ENCODE measurements at regions not wholly inside any gene's neighbourhood (a gene's known extent, or its start where the extent isn't known, plus 50 kb on each side); places are given as distances from the start of the nearest gene placed in this dataset.

DNA sequence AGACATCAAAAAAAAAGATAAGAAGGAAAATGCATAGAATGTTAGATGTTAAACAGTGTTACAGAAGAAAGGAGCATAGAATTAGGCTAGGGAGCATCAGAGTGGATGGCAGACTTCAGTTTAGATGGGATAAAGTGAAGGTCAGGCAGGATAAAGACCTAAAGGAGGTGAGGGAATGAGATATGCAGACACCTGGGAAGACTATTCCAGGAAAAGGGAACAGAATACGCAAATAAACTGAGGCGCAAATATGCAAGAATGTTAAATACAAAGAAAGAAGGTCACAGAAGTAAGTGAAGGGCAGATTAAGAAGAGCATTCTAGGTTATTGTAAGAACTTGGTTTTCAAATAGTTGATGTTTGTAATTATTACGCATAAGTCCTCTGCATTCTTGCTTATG, 116.3 kb upstream of the REG3A start (continued):
- TF ChIP-seq REST (IDR thresholded peaks at IDR 0.05; ENCODE audit: low read depth), result no peak

- TF ChIP-seq ELF1 (IDR thresholded peaks at IDR 0.05; ENCODE audit: borderline replicate concordance, low read depth), result no peak
- no peak for TF ChIP-seq SIN3A (IDR thresholded peaks at IDR 0.05; ENCODE audit: low read depth)
- no peak for TF ChIP-seq EZH2phosphoT487 (IDR thresholded peaks at IDR 0.05; ENCODE audit: borderline replicate concordance)
- TF ChIP-seq MAX (IDR thresholded peaks at IDR 0.05), result no peak
- TF ChIP-seq FOSL1 (IDR thresholded peaks at IDR 0.05; ENCODE audit: low read depth), result no peak
- no peak for TF ChIP-seq EZH2 (IDR thresholded peaks at IDR 0.05)
- no peak for TF ChIP-seq EGR1 (IDR thresholded peaks at IDR 0.05; ENCODE audit: low read depth)
- DNase-seq (ENCODE audit: low read depth, low spot score) (no peak), ATAC-seq (no peak)
- no peak overlapping the region for H3K4me2 ChIP-seq (ENCODE audit: low read length)
- H3K4me1 ChIP-seq (ENCODE audit: control insufficient read depth in 1 of 2, insufficient read depth in 2 of 2, low read length in 2 of 2), result no peaks in the 10 kb centered on the region
- H3K9ac ChIP-seq (ENCODE audit: low read length), result no peak overlapping the region
- ChIA-PET CTCF (no interaction called here), RAD21 (ENCODE audit: low non-redundant PET in 1 of 2, low total read pairs in 2 of 2, uncharacterized antibody in 2 of 2, unreplicated experiment in 2 of 2) (no interaction called here), POLR2A (no interaction called here)
- no peak overlapping the region for H3K4me3 ChIP-seq (replicated peaks in 1 of 2; ENCODE audit: low read depth in 1 of 2, low read length in 2 of 2)
- H2AFZ ChIP-seq (ENCODE audit: low read depth, low read length, poor library complexity, severe bottlenecking), result no peak overlapping the region
- H4K20me1 ChIP-seq (ENCODE audit: insufficient read depth), result no peaks in the 10 kb centered on the region
- H3K79me2 ChIP-seq (ENCODE audit: insufficient read depth, low read length), result no peaks in the 10 kb centered on the region
- intact Hi-C loops (cut with micrococcal nuclease), result no loop called here
- no peaks in the 10 kb centered on the region for H3K36me3 ChIP-seq (ENCODE audit: control insufficient read depth in 1 of 2, insufficient read depth in 2 of 2, low read length in 2 of 2)
- H3K9me3 ChIP-seq (ENCODE audit: control insufficient read depth in 1 of 2, insufficient read depth in 1 of 2, low read depth in 1 of 2, low read length in 2 of 2), result peaks cover 9 to 27% of the 10 kb centered on the region in 2 experiments; a peak in 3 of 4 replicates
- BruUV-seq (replicated peaks), result no TSS peak
- no peaks in the 10 kb centered on the region for H3K9me2 ChIP-seq (ENCODE audit: insufficient read depth)
- no peak overlapping the region for H3K27ac ChIP-seq (ENCODE audit: low read depth, low read length)
- H3K27me3 ChIP-seq (ENCODE audit: insufficient read depth, low read length), result no peaks in the 10 kb centered on the region
Measured at GRCh38 chr2:79275197-79275596, 115.6 kb upstream of the REG3A start.

Measured in HCT116 (cell line).